ENCODE measurements at regions not wholly inside any gene's neighbourhood (a gene's known extent, or its start where the extent isn't known, plus 50 kb on each side); places are given as distances from the start of the nearest gene placed in this dataset.

- DNase-seq: no peak
- H3K4me3 ChIP-seq: no peak overlapping the region
- no peaks in the 10 kb centered on the region for H3K9me3 ChIP-seq
- TF ChIP-seq POLR2A (IDR thresholded peaks at IDR 0.05) (no peak), CTCF (IDR thresholded peaks at IDR 0.05) (no peak)
- no peaks in the 10 kb centered on the region for H3K36me3 ChIP-seq
- H3K4me1 ChIP-seq: no peaks in the 10 kb centered on the region
- no peak overlapping the region for H3K27ac ChIP-seq
- no peaks in the 10 kb centered on the region for H3K27me3 ChIP-seq
These were observed 520.0 kb upstream of the SALL3 start for GRCh38 chr18:78459668-78460067.

DNA sequence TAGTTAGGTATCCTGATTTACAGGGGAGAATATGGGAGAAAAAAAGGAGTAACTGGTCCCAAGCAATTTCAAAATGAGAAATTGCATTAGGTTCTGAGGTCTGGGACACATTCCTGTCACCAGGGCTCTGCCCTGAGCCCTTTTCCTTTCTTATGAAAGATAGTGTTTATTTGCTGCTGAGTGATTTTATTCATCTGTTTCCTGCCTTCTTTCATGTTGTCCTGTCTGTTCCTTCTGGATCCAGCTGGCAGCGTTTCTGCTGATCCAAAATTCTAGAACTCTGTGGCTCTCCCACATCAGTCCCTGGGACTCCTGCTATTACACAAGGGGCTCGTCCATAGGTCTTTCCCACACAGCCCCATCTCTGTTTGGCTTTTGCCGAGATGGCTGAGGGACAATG lies 519.1 kb upstream of the SALL3 start:
- H3K4me3 ChIP-seq: no peak overlapping the region
- no peaks in the 10 kb centered on the region for H3K27me3 ChIP-seq
- no peak for TF ChIP-seq POLR2A (IDR thresholded peaks at IDR 0.05)
- no peak overlapping the region for H3K27ac ChIP-seq
- DNase-seq: no peak
- H3K36me3 ChIP-seq: no peaks in the 10 kb centered on the region
- H3K4me1 ChIP-seq: no peaks in the 10 kb centered on the region
- H3K9me3 ChIP-seq: peaks cover 0 to 2% (median 0%) of the 10 kb centered on the region in 4 donors

DNA sequence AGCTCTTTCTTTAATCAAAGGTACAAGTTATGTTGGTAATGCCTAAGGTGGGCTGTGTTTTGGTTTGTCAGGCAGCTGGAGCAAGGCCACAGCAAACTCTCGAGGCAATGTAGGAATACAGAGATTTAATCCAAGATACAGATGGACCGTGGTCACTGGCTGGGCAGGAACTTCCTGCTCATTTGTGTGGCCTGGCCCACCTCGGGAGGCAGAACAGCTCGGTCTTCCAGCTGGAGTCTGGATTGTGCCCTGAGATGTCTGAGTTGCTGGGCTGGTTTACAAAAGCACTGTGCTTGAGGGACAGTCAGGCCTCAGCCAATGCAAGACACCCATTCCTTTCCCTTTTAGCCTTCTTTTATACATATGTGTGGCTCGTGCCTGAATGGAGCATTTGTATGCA lies 506.1 kb upstream of the SALL3 start:
- TF ChIP-seq POLR2A (IDR thresholded peaks at IDR 0.05) (no peak), CTCF (IDR thresholded peaks at IDR 0.05) (no peak)
- H3K27me3 ChIP-seq: no peaks in the 10 kb centered on the region

GRCh38 chr18:78477840-78478239 lies 501.8 kb upstream of the SALL3 start:
- no peaks in the 10 kb centered on the region for H3K4me1 ChIP-seq
- no peaks in the 10 kb centered on the region for H3K36me3 ChIP-seq
- no peak overlapping the region for H3K27ac ChIP-seq
- no peak for TF ChIP-seq CTCF (IDR thresholded peaks at IDR 0.05)
- no peak for TF ChIP-seq POLR2A (IDR thresholded peaks at IDR 0.05)
- H3K9me3 ChIP-seq: peaks cover 0 to 4% (median 0%) of the 10 kb centered on the region in 4 donors
- no peaks in the 10 kb centered on the region for H3K27me3 ChIP-seq
- no peak overlapping the region for H3K4me3 ChIP-seq
- no peak for DNase-seq

More for the DNA sequence above, 506.1 kb upstream of the SALL3 start:
- no peaks in the 10 kb centered on the region for H3K9me3 ChIP-seq
- H3K4me3 ChIP-seq: no peak overlapping the region
- H3K4me1 ChIP-seq: no peaks in the 10 kb centered on the region
- no peak for DNase-seq
- no peaks in the 10 kb centered on the region for H3K36me3 ChIP-seq
- H3K27ac ChIP-seq: no peak overlapping the region

DNA sequence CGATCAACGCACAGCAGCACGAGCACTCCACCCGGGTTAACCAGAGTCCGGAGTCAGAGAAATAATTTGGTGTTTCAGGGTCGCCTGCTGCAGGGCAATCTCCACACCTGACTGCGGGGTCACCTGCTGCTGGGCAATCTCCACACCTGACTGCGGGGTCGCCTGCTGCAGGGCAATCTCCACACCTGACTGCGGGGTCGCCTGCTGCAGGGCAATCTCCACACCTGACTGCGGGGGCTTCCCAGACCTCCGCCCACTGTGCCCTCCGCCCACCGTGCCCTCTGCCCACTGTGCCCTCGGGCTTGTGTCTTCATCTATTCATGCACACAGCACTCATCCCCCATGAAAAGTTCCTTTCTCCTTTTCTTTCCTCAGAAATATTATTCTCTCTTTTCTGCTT lies 500.2 kb upstream of the SALL3 start:
- TF ChIP-seq POLR2A (IDR thresholded peaks at IDR 0.05) (no peak), CTCF (IDR thresholded peaks at IDR 0.05) (no peak)
- no peaks in the 10 kb centered on the region for H3K36me3 ChIP-seq
- no peak overlapping the region for H3K27ac ChIP-seq
- H3K27me3 ChIP-seq: no peaks in the 10 kb centered on the region
- H3K9me3 ChIP-seq: peaks cover 0 to 4% (median 0%) of the 10 kb centered on the region in 4 donors
- H3K4me3 ChIP-seq: no peak overlapping the region
- no peak for DNase-seq
- H3K4me1 ChIP-seq: no peaks in the 10 kb centered on the region

DNA sequence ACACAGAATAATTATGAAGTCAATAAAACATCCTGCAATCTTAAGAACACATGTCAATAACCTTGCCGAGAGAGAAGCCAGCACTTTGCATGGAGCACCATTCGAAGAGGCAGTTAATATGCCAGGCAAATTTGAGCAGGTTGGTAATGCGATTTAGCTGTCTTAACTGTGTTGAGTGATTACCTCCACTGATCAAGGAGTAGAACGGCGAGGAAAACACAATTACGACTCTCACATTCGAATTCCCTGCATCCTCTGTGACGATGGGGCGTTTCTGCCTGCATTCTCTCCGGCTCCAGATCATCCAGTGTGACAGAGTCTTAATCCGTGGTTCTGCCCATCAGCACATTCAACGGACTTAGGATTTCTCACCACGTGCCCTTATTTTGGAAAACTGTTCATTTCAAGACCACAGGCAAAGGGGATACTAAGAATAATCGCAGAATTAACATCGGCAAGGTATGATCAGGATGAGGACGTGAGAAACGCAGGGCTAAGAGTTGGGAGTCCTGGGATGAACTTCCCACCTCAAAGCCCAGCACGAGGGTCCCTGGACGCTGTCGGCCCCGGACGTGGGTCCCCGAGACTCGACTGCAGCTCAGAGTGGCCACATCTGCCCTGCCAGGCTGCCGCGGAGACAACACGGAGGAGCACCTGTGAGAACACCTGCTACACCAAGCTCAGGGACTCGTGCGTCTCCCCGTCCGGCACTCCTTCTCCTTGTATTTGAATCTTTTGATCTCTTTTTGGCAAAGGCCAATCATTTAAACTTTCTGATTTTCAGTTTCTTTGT lies 499.2 kb upstream of the SALL3 start:
- no peaks in the 10 kb centered on the region for H3K4me1 ChIP-seq
- H3K36me3 ChIP-seq: no peaks in the 10 kb centered on the region
- TF ChIP-seq CTCF (IDR thresholded peaks at IDR 0.05) (no peak), POLR2A (IDR thresholded peaks at IDR 0.05) (no peak)
- DNase-seq: no peak
- H3K27ac ChIP-seq: no peak overlapping the region
- no peaks in the 10 kb centered on the region for H3K27me3 ChIP-seq
- no peak overlapping the region for H3K4me3 ChIP-seq
- H3K9me3 ChIP-seq: peaks cover 0 to 4% (median 0%) of the 10 kb centered on the region in 4 donors
